Suppressor macrophage treated with lipopolysaccharide for 1 hour (primary cell): ENCODE measurements at regions not wholly inside any gene's neighbourhood (a gene's known extent, or its start where the extent isn't known, plus 50 kb on each side); places are given as distances from the start of the nearest gene placed in this dataset.
"Not testable (repeated sequence)": the region's sequence is repeated elsewhere in the genome, so short reads cannot be mapped to it uniquely, and the experiment has no call there.

Experiments used
- DNase-seq, 3 donors: peaks; one replicate each; pipeline ENCODE4 v3.0.0-alpha.2; 2020 to 2022

- no peak for DNase-seq
Observed at GRCh38 chrX:65331371-65331770, 203.2 kb downstream of the LAS1L start.

- no peak for DNase-seq
Observed at GRCh38 chrX:65300104-65300809, 234.3 kb downstream of the LAS1L start.

- DNase-seq, result not testable (repeated sequence)
Observed at GRCh38 chrX:65282905-65283304, 251.7 kb downstream of the LAS1L start.

- no peak for DNase-seq
Observed at GRCh38 chrX:65273152-65273551, 261.4 kb downstream of the LAS1L start.

- DNase-seq, result no peak
Observed at GRCh38 chrX:65266482-65266881, 268.1 kb downstream of the LAS1L start.

- DNase-seq, result no peak
Observed at GRCh38 chrX:65253817-65254216, 277.6 kb upstream of the ZC4H2 start.

GRCh38 chrX:65241059-65241721 is 264.9 kb upstream of the ZC4H2 start:
- no peak for DNase-seq

- DNase-seq, result no peak
Observed at GRCh38 chrX:65203545-65203944, 227.3 kb upstream of the ZC4H2 start.

- no peak for DNase-seq
Observed at GRCh38 chrX:65196758-65197360, 220.6 kb upstream of the ZC4H2 start.

- no peak for DNase-seq
Observed at GRCh38 chrX:65195621-65196020, 219.4 kb upstream of the ZC4H2 start.

GRCh38 chrX:65194547-65194946 is 218.3 kb upstream of the ZC4H2 start:
- no peak for DNase-seq

GRCh38 chrX:65163325-65163724 is 187.1 kb upstream of the ZC4H2 start:
- DNase-seq, result not testable (repeated sequence)

- DNase-seq, result no peak
Observed at GRCh38 chrX:65148232-65148631, 172.0 kb upstream of the ZC4H2 start.

- no peak for DNase-seq
Observed at GRCh38 chrX:65136424-65136823, 160.2 kb upstream of the ZC4H2 start.

- no peak for DNase-seq
Observed at GRCh38 chrX:65127842-65128241, 151.6 kb upstream of the ZC4H2 start.

- no peak for DNase-seq
Observed at GRCh38 chrX:65098851-65099250, 122.6 kb upstream of the ZC4H2 start.

GRCh38 chrX:65093658-65094057 is 117.4 kb upstream of the ZC4H2 start:
- DNase-seq, result no peak

- no peak for DNase-seq
Observed at GRCh38 chrX:65073233-65073632, 97.0 kb upstream of the ZC4H2 start.

- no peak for DNase-seq
Observed at GRCh38 chrX:65072590-65072989, 96.3 kb upstream of the ZC4H2 start.

GRCh38 chrX:65058626-65059025 is 82.4 kb upstream of the ZC4H2 start:
- DNase-seq, result not testable (repeated sequence)

- peak; percentile 5 to 25 (median 21) for DNase-seq
Observed at GRCh38 chrX:65045001-65045400, 68.8 kb upstream of the ZC4H2 start.

GRCh38 chrX:65035446-65035770 is 59.2 kb upstream of the ZC4H2 start:
- peak in 2 of 3 donors; percentile 0 to 6 for DNase-seq

- DNase-seq, result peak; percentile 32 to 63 (median 43)
Observed at GRCh38 chrX:65034668-65035445, 58.6 kb upstream of the ZC4H2 start, which contains the start of gene ZC3H12B. Gene ZC3H12B, plus strand, starts transcription at chrX:65034826.

GRCh38 chrX:65034292-65034667 is 58.0 kb upstream of the ZC4H2 start:
- DNase-seq, result no peak
